Memory B cell (primary cell): ENCODE measurements at regions not wholly inside any gene's neighbourhood (a gene's known extent, or its start where the extent isn't known, plus 50 kb on each side); places are given as distances from the start of the nearest gene placed in this dataset.

ENCODE experiments used
- ATAC-seq: fragments of 150-1000 bp; cut with Tn5 transposase; 2 replicates; pipeline ENCODE4 v1.10.0; 2021; ENCODE audit warnings: low read depth, mild to moderate bottlenecking, moderate library complexity
- DNase-seq, 2 donors: peaks; one replicate each; pipeline ENCODE4 v3.0.0; 2022; ENCODE audit warnings: low spot score in 2 of 2
- H3K27ac Mint-ChIP-seq: one replicate; pipeline ENCODE4 v1.8.0; 2022; ENCODE audit warnings: mild to moderate bottlenecking, moderate library complexity, mixed read lengths
- H3K27me3 Mint-ChIP-seq: one replicate; pipeline ENCODE4 v1.8.0; 2022; ENCODE audit warnings: mixed read lengths
- H3K36me3 Mint-ChIP-seq: one replicate; pipeline ENCODE4 v1.8.0; 2022; ENCODE audit warnings: mild to moderate bottlenecking, mixed read lengths
- H3K4me1 Mint-ChIP-seq: one replicate; pipeline ENCODE4 v1.8.0; 2022; ENCODE audit warnings: mixed read lengths
- H3K4me3 Mint-ChIP-seq: one replicate; pipeline ENCODE4 v1.8.0; 2022; ENCODE audit warnings: mild to moderate bottlenecking, moderate library complexity, mixed read lengths
- H3K9me3 Mint-ChIP-seq: one replicate; pipeline ENCODE4 v1.8.0; 2022; ENCODE audit warnings: mixed read lengths

GRCh38 chrY:15440696-15441408, 916.5 kb downstream of the NLGN4Y start:
- ATAC-seq = no peak

GRCh38 chrY:15441878-15442277, 917.5 kb downstream of the NLGN4Y start:
- H3K4me1 Mint-ChIP-seq = no peaks in the 10 kb centered on the region
- H3K27ac Mint-ChIP-seq = no peak overlapping the region
- H3K4me3 Mint-ChIP-seq = no peak overlapping the region
- no peaks in the 10 kb centered on the region for H3K9me3 Mint-ChIP-seq
- H3K27me3 Mint-ChIP-seq = no peaks in the 10 kb centered on the region
- H3K36me3 Mint-ChIP-seq = no peaks in the 10 kb centered on the region
- ATAC-seq = no peak
- no peak for DNase-seq

More at GRCh38 chrY:15440696-15441408, 916.5 kb downstream of the NLGN4Y start:
- H3K4me3 Mint-ChIP-seq = no peak overlapping the region
- no peak for DNase-seq
- no peaks in the 10 kb centered on the region for H3K9me3 Mint-ChIP-seq
- H3K27me3 Mint-ChIP-seq = no peaks in the 10 kb centered on the region
- no peak overlapping the region for H3K27ac Mint-ChIP-seq
- H3K4me1 Mint-ChIP-seq = no peaks in the 10 kb centered on the region
- no peaks in the 10 kb centered on the region for H3K36me3 Mint-ChIP-seq

- H3K36me3 Mint-ChIP-seq = no peaks in the 10 kb centered on the region
- DNase-seq (no peak), ATAC-seq (no peak)
- no peak overlapping the region for H3K4me3 Mint-ChIP-seq
- no peaks in the 10 kb centered on the region for H3K4me1 Mint-ChIP-seq
- H3K27ac Mint-ChIP-seq = no peak overlapping the region
- no peaks in the 10 kb centered on the region for H3K9me3 Mint-ChIP-seq
- peaks cover 1% of the 10 kb centered on the region for H3K27me3 Mint-ChIP-seq
Observed at GRCh38 chrY:15445871-15446270, 921.5 kb downstream of the NLGN4Y start.

GRCh38 chrY:15446861-15447260, 922.5 kb downstream of the NLGN4Y start:
- no peak for DNase-seq
- no peaks in the 10 kb centered on the region for H3K9me3 Mint-ChIP-seq
- H3K4me1 Mint-ChIP-seq = no peaks in the 10 kb centered on the region
- no peaks in the 10 kb centered on the region for H3K36me3 Mint-ChIP-seq
- H3K27me3 Mint-ChIP-seq = peaks cover 1% of the 10 kb centered on the region
- ATAC-seq = no peak
- H3K27ac Mint-ChIP-seq = no peak overlapping the region
- no peak overlapping the region for H3K4me3 Mint-ChIP-seq

GRCh38 chrY:15447959-15448358, 923.6 kb downstream of the NLGN4Y start:
- ATAC-seq (no peak), DNase-seq (no peak)
- Mint-ChIP-seq H3K27ac (no peak overlapping the region), H3K4me3 (no peak overlapping the region), H3K27me3 (peaks cover 1% of the 10 kb centered on the region), H3K4me1 (peaks cover under 1% of the 10 kb centered on the region), H3K36me3 (no peaks in the 10 kb centered on the region), H3K9me3 (no peaks in the 10 kb centered on the region)

- Mint-ChIP-seq H3K27ac (no peak overlapping the region), H3K27me3 (no peaks in the 10 kb centered on the region), H3K4me1 (peaks cover 4% of the 10 kb centered on the region), H3K9me3 (no peaks in the 10 kb centered on the region), H3K36me3 (no peaks in the 10 kb centered on the region), H3K4me3 (peak overlapping the region; percentile 79)
- DNase-seq (no peak), ATAC-seq (no peak)
Observed at GRCh38 chrY:15455133-15455937, 931.0 kb downstream of the NLGN4Y start.

- H3K36me3 Mint-ChIP-seq = no peaks in the 10 kb centered on the region
- no peak overlapping the region for H3K27ac Mint-ChIP-seq
- DNase-seq (peak in 1 of 2 donors; percentile 68), ATAC-seq (peak; percentile 85)
- H3K4me1 Mint-ChIP-seq = peaks cover 4% of the 10 kb centered on the region
- H3K4me3 Mint-ChIP-seq = peak overlapping the region; percentile 79
- peaks cover 4% of the 10 kb centered on the region for H3K27me3 Mint-ChIP-seq
- H3K9me3 Mint-ChIP-seq = no peaks in the 10 kb centered on the region
Observed at GRCh38 chrY:15455980-15456469, 931.7 kb downstream of the NLGN4Y start.

GRCh38 chrY:15456491-15456890, 932.2 kb downstream of the NLGN4Y start:
- Mint-ChIP-seq H3K9me3 (no peaks in the 10 kb centered on the region), H3K4me3 (peak overlapping the region; percentile 79), H3K4me1 (peaks cover 4% of the 10 kb centered on the region), H3K27me3 (peaks cover 6% of the 10 kb centered on the region), H3K27ac (no peak overlapping the region), H3K36me3 (no peaks in the 10 kb centered on the region)
- ATAC-seq (peak; percentile 9), DNase-seq (peak in 1 of 2 donors; percentile 2)

- H3K36me3 Mint-ChIP-seq = no peaks in the 10 kb centered on the region
- H3K27ac Mint-ChIP-seq = no peak overlapping the region
- H3K4me1 Mint-ChIP-seq = peaks cover 4% of the 10 kb centered on the region
- H3K4me3 Mint-ChIP-seq = no peak overlapping the region
- no peaks in the 10 kb centered on the region for H3K9me3 Mint-ChIP-seq
- H3K27me3 Mint-ChIP-seq = peaks cover 6% of the 10 kb centered on the region
- ATAC-seq = no peak
- no peak for DNase-seq
Observed at GRCh38 chrY:15457682-15458081, 933.4 kb downstream of the NLGN4Y start.

- ATAC-seq (no peak), DNase-seq (no peak)
- no peak overlapping the region for H3K27ac Mint-ChIP-seq
- no peak overlapping the region for H3K4me3 Mint-ChIP-seq
- no peaks in the 10 kb centered on the region for H3K36me3 Mint-ChIP-seq
- H3K27me3 Mint-ChIP-seq = peaks cover 6% of the 10 kb centered on the region
- H3K4me1 Mint-ChIP-seq = no peaks in the 10 kb centered on the region
- no peaks in the 10 kb centered on the region for H3K9me3 Mint-ChIP-seq
Observed at GRCh38 chrY:15458426-15458825, 934.1 kb downstream of the NLGN4Y start.

GRCh38 chrY:15465880-15466279, 941.6 kb downstream of the NLGN4Y start:
- H3K4me1 Mint-ChIP-seq = peaks cover 5% of the 10 kb centered on the region
- peak; percentile 54 for ATAC-seq

GRCh38 chrY:15466891-15467290, 942.6 kb downstream of the NLGN4Y start:
- DNase-seq (no peak), ATAC-seq (no peak)
- H3K27ac Mint-ChIP-seq = no peak overlapping the region
- peaks cover 2% of the 10 kb centered on the region for H3K27me3 Mint-ChIP-seq
- no peaks in the 10 kb centered on the region for H3K9me3 Mint-ChIP-seq
- H3K4me1 Mint-ChIP-seq = peaks cover 5% of the 10 kb centered on the region
- H3K36me3 Mint-ChIP-seq = no peaks in the 10 kb centered on the region
- no peak overlapping the region for H3K4me3 Mint-ChIP-seq

More at GRCh38 chrY:15465880-15466279, 941.6 kb downstream of the NLGN4Y start:
- Mint-ChIP-seq H3K4me3 (no peak overlapping the region), H3K27ac (no peak overlapping the region), H3K27me3 (peaks cover 5% of the 10 kb centered on the region), H3K36me3 (no peaks in the 10 kb centered on the region), H3K9me3 (no peaks in the 10 kb centered on the region)
- no peak for DNase-seq

GRCh38 chrY:15468091-15468490, 943.8 kb downstream of the NLGN4Y start:
- no peak for ATAC-seq

GRCh38 chrY:15471371-15471770, 947.0 kb downstream of the NLGN4Y start:
- no peak overlapping the region for H3K27ac Mint-ChIP-seq
- no peak for DNase-seq
- H3K9me3 Mint-ChIP-seq = no peaks in the 10 kb centered on the region
- H3K4me3 Mint-ChIP-seq = no peak overlapping the region
- H3K36me3 Mint-ChIP-seq = no peaks in the 10 kb centered on the region
- ATAC-seq = no peak
- no peaks in the 10 kb centered on the region for H3K4me1 Mint-ChIP-seq
- H3K27me3 Mint-ChIP-seq = peaks cover 3% of the 10 kb centered on the region

More at GRCh38 chrY:15468091-15468490, 943.8 kb downstream of the NLGN4Y start:
- peaks cover 5% of the 10 kb centered on the region for H3K4me1 Mint-ChIP-seq
- no peak overlapping the region for H3K4me3 Mint-ChIP-seq
- H3K27me3 Mint-ChIP-seq = peaks cover 2% of the 10 kb centered on the region
- no peak for DNase-seq
- no peaks in the 10 kb centered on the region for H3K36me3 Mint-ChIP-seq
- H3K9me3 Mint-ChIP-seq = no peaks in the 10 kb centered on the region
- no peak overlapping the region for H3K27ac Mint-ChIP-seq
